ENCODE measurements at regions not wholly inside any gene's neighbourhood (a gene's known extent, or its start where the extent isn't known, plus 50 kb on each side); places are given as distances from the start of the nearest gene placed in this dataset.

GRCh38 chr1:14090531-14090930 lies 390.5 kb downstream of the PRDM2 start:
- TF ChIP-seq CTCF (IDR thresholded peaks at IDR 0.05) (no peak), POLR2A (IDR thresholded peaks at IDR 0.05) (no peak)
